ENCODE measurements at regions not wholly inside any gene's neighbourhood (a gene's known extent, or its start where the extent isn't known, plus 50 kb on each side); places are given as distances from the start of the nearest gene placed in this dataset.

DNA sequence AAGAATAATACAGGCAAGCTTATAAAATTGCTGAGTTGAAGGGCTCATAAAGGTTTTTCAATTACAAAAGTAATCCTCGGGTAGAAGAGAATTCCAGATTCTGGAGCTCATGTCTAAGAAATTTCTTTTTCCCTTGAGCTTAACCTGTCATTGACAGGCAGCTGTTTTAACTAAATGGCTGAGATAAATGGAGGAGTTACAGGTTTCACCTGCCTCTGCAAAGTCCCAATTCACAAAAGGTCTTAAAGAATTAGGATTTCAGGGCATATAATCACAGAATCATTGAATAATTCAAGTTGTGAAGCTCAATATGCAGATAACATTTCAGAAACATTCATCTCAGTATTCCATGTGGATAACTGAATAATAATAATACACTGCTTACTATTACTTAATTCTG, 660.1 kb upstream of the NRSN1 start:
- TF ChIP-seq, protein P1, sequence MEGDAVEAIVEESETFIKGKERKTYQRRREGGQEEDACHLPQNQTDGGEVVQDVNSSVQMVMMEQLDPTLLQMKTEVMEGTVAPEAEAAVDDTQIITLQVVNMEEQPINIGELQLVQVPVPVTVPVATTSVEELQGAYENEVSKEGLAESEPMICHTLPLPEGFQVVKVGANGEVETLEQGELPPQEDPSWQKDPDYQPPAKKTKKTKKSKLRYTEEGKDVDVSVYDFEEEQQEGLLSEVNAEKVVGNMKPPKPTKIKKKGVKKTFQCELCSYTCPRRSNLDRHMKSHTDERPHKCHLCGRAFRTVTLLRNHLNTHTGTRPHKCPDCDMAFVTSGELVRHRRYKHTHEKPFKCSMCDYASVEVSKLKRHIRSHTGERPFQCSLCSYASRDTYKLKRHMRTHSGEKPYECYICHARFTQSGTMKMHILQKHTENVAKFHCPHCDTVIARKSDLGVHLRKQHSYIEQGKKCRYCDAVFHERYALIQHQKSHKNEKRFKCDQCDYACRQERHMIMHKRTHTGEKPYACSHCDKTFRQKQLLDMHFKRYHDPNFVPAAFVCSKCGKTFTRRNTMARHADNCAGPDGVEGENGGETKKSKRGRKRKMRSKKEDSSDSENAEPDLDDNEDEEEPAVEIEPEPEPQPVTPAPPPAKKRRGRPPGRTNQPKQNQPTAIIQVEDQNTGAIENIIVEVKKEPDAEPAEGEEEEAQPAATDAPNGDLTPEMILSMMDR (IDR thresholded peaks at IDR 0.05): no peak
- no peak for TF ChIP-seq EP300 (IDR thresholded peaks at IDR 0.05)
- no peak for TF ChIP-seq POLR2A (IDR thresholded peaks at IDR 0.05)

Data from tibial nerve (tissue), 4 donors.